Activated CD8-positive, alpha-beta memory T cell treated with anti-CD3 and anti-CD28 coated beads for 36 hours (primary cell): ENCODE measurements at regions not wholly inside any gene's neighbourhood (a gene's known extent, or its start where the extent isn't known, plus 50 kb on each side); places are given as distances from the start of the nearest gene placed in this dataset.

ENCODE experiments used
- CTCF ChIA-PET: fragments of 350-600 bp; sonication (Branson Sonifier 250); formaldehyde crosslinking; loops from one replicate; lab custom pipeline; 2021; ENCODE audit warnings: antibody characterized with exemption; lab: Charles Lee
- POLR2A ChIA-PET: fragments of 350-600 bp; sonication (Branson Sonifier 250); formaldehyde crosslinking; loops from one replicate; lab custom pipeline; 2021; ENCODE audit warnings: antibody characterized with exemption; lab: Charles Lee

DNA sequence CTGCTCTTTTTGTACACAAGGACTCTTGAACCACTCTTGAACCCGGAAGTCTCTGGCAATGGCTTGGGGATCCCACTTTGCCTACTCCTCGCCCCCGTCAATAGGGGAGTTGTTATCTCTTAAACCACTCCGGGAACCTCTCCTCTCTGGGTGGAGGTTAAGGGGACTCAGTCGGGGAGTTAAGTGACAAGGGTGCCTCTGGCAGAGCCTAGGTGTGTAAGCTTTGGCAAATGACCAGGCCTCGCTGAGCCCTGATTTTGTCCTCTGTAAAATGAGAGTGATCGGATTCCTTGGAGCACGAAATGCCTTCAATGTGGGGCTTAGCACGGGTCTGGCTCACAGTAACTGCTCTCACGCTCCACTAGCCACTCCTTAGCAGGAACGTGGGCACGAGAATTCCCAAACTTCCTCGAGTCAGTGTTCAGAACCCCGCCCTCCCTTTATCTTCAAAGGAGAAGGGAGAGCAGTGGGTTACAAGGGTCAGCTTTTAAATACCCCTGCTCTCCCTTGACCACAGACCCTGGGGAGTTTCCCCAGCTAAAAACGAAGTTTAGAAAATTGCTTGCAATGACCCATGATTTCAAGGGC, 193.3 kb downstream of the KATNAL1 start:
- CTCF ChIA-PET: interaction anchor here (0.6 to 4.4 kb wide), 11 partner anchors 9 to 639 kb away, joined by 3 to 40 read pairs (median 7); no protein-coding TSS in a partner anchor
- POLR2A ChIA-PET: interaction anchor here (0.5 to 1.2 kb wide), 4 partner anchors 257 to 358 kb away, joined by 3 to 14 read pairs (median 4); no protein-coding TSS in a partner anchor

- ChIA-PET POLR2A (interaction anchor here (0.6 to 1.2 kb wide), 3 partner anchors 294 to 357 kb away, joined by 4 to 14 read pairs (median 4); no protein-coding TSS in a partner anchor), CTCF (interaction anchor here (0.6 to 4.4 kb wide), 12 partner anchors 16 to 638 kb away, joined by 3 to 40 read pairs (median 4); no protein-coding TSS in a partner anchor)
Measured at GRCh38 chr13:30113551-30113950, 193.8 kb downstream of the KATNAL1 start.

DNA sequence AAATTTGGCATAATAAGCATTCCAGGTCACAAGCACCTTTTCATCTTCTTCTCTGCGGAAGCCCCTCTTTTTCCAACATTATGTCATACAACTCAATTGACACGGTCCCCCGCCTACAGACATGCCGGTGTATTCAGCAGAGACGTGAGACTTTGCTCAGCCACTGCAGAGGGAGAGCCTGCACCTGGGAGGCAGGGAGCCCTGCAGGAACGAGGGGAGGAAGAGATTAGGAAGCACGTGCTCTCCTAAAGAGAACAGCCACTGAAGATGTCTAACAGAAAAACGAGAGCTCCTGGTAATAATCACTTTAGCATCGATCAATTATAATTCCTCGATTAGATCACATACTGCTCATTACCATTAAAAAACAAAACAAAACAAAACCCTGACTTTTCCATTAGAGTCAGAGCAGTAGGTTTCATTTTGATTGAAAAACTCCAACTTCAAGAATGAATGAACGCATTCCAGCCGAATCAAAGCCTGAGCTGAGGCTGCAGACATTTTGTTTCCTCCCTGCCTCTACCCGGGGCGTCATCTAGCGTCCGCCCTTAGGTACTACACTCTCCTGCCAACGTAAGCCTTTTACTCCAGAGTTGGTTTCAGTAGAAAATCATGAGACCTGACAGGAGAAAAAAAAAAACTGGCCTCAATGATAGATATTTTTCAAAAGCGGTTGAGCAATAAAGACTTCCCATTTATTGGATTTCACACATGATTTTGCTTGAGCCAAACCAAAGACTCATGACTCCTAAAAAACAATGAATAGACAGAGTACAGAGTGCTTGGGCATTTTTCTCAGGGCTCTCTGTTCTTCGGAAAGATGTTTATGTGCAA, 194.5 kb downstream of the KATNAL1 start:
- ChIA-PET POLR2A (interaction anchor here (0.7 to 1.2 kb wide), 2 partner anchors 256 to 356 kb away, joined by 3 to 14 read pairs; no protein-coding TSS in a partner anchor), CTCF (interaction anchor here (0.8 to 4.4 kb wide), 14 partner anchors 8 to 605 kb away, joined by 3 to 40 read pairs (median 3); no protein-coding TSS in a partner anchor)

DNA sequence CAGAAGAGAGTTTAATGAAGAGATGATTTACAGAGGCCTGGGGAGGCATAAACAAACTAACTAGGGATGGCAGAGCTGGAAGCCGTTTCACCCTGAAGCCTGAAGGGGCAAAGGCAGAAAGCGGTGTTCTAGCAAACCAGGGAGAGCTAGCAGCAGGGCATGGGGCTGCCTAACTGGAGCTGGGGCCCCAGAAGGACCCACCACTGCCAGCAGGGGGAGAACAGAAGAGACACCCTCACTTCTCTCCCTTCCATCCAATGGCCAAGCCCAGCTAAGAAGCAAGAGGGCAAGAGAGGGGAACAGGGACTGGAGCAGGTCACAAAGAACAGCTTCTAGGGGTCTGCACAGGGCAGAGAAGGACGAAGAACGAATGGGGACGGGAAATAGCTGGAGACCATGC, 195.5 kb downstream of the KATNAL1 start:
- CTCF ChIA-PET: interaction anchor here (1.1 to 3.7 kb wide), 6 partner anchors 13 to 341 kb away, joined by 3 to 22 read pairs (median 5); no protein-coding TSS in a partner anchor
- POLR2A ChIA-PET: no interaction called here

DNA sequence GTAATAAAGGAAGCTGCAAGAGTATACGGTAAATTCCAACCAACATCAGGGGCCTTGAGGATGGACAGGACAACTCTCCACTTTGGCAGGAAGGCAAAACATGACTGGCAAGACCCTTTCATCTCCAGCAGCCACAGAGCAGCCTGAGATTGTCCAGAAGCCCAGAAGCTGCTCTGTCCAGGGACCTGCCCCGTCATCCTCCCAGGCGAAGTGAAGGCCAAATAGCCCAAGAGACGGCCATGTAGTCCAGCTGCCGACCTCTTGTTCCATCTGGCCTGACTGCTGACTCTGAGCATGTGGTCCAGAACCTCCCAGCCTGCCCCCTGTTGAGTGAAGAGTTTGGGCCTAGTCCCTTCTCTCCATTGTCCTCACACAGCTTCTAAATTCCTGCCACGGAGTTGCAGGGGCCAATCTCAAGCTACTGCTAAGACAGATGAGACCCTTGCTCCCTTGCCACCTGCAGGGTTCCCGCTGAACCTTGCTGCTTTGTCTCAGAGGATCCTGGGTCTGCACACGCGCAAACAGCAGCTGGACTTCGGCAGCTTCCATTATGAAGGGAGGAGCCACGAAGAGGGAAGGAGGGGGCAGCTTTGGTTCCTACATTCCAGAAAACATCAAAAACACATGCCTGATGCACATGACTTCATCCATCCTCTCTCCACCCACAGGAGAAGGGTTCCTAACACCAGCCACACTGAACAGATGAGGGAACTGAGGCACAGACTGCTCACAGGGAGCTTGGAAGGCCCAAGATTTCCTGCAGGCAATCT, 196.9 kb downstream of the KATNAL1 start:
- ChIA-PET POLR2A (no interaction called here), CTCF (interaction anchor here (1.7 to 2.0 kb wide), 2 partner anchors 339 kb away, joined by 6 to 7 read pairs; no protein-coding TSS in a partner anchor)

- CTCF ChIA-PET: interaction anchor here (0.9 to 2.0 kb wide), 2 partner anchors 338 to 510 kb away, joined by 3 to 6 read pairs; no protein-coding TSS in a partner anchor
- POLR2A ChIA-PET: no interaction called here
Measured at GRCh38 chr13:30109471-30110135, 197.7 kb downstream of the KATNAL1 start.

DNA sequence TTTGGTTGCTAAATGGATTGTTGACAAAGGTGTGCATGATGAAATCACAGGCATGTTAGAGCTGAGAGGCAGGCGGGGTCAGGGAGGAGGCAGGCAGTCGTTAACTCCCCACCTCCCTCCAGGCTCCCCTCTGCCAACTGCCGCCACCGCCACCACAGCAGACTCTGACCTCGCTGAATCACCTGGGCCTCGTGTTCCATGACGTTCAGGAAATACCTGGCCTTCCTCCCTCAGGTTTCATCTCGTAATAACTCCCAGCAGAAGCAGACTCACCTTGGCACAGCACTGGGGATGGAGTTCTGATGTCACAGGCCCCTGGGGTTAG, 198.5 kb downstream of the KATNAL1 start:
- ChIA-PET CTCF (interaction anchor here (0.9 to 2.0 kb wide), 2 partner anchors 337 to 510 kb away, joined by 3 to 6 read pairs; no protein-coding TSS in a partner anchor), POLR2A (no interaction called here)

- ChIA-PET POLR2A (no interaction called here), CTCF (interaction anchor here (2.0 kb wide), 1 partner anchor 337 kb away, joined by 6 read pairs; no protein-coding TSS in a partner anchor)
Measured at GRCh38 chr13:30108216-30108912, 199.0 kb downstream of the KATNAL1 start.

- POLR2A ChIA-PET: no interaction called here
- CTCF ChIA-PET: interaction anchor here (0.9 kb wide), 1 partner anchor 8 kb away, joined by 3 read pairs; no protein-coding TSS in a partner anchor
Measured at GRCh38 chr13:30107521-30108136, 199.7 kb downstream of the KATNAL1 start.

GRCh38 chr13:30107121-30107520, 200.2 kb downstream of the KATNAL1 start:
- CTCF ChIA-PET: interaction anchor here (0.9 kb wide), 1 partner anchor 8 kb away, joined by 3 read pairs; no protein-coding TSS in a partner anchor
- POLR2A ChIA-PET: no interaction called here

GRCh38 chr13:30105381-30105780, 202.0 kb downstream of the KATNAL1 start:
- ChIA-PET CTCF (interaction anchor here (1.5 kb wide), 1 partner anchor 10 kb away, joined by 3 read pairs; no protein-coding TSS in a partner anchor), POLR2A (interaction anchor here (0.6 kb wide), 1 partner anchor 219 kb away, joined by 3 read pairs; no protein-coding TSS in a partner anchor)

DNA sequence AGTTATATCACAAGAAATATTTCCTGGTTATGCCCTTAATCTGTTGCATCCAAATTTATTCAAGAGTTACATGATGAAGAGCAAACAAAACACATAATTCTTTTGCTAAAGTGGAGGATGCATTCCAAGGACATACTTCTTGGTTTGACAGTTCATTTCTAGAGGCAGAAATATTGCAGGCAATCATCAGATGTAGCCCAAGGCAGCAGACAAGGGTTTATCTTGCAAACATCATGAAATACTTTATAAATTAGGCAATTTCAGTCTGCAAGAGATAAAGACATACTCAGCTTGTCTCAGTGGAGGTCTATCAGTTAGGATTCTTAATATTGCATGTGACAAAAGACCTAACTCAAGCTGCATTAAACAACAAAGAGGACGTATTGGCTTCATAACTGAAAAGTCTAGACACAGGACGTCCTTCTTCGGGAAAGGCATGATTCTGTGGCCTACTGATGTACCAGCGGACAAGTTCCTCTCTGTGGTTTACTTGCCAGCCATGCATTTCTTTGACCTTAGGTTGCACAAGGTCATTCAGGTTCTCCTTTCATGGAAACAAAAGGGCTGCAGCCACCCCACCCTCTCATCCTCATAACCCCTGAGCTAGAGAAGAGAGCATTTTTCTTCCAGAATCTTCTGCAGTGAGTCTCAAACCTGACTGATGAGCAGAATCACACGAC, 204.1 kb downstream of the KATNAL1 start:
- ChIA-PET CTCF (no interaction called here), POLR2A (no interaction called here)

- CTCF ChIA-PET: interaction anchor here (1.2 kb wide), 1 partner anchor 592 kb away, joined by 3 read pairs; no protein-coding TSS in a partner anchor
- POLR2A ChIA-PET: no interaction called here
Measured at GRCh38 chr13:30100226-30100625, 207.1 kb downstream of the KATNAL1 start.

DNA sequence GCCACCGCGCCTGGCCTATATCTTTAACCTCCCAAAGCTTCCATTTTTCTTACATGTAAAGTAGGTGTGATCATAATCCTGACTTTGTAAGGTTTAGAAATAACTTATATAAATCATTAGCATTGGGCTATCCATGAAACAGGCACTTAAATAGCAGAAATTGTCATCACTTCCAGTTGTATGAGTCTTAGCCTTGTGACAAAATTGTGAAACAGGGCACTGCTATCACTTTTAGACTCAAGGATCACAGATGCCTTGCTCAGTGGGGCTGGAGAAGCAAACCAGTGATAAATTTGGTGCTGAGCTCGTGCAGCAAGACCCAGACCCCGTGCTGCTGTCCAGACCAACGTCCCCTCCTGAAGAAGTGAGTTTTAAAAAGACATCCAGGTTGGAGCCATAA, 209.7 kb downstream of the KATNAL1 start:
- POLR2A ChIA-PET: interaction anchor here (0.6 kb wide), 2 partner anchors 133 to 306 kb away, joined by 3 read pairs; no protein-coding TSS in a partner anchor

DNA sequence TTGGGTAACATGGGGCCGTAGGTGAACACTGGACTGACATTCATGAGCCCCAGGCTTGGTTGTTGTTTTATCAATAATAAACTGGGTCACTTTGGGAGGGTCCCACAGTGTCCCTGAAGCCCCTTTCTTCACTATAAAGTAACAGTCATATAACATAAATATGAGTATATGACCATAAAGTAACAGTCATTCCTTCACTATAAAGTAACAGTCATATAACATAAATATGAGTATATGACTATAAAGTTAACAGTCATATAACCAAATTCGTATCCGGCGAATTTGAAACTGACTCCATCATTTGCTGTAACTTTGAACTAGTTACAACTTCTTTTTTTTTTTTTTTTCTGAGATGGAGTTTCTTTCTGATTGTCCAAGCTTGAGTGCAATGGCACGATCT, 210.3 kb downstream of the KATNAL1 start:
- ChIA-PET POLR2A (interaction anchor here (0.6 kb wide), 2 partner anchors 134 to 305 kb away, joined by 3 read pairs; no protein-coding TSS in a partner anchor), CTCF (interaction anchor here (1.0 kb wide), 1 partner anchor 16 kb away, joined by 3 read pairs; no protein-coding TSS in a partner anchor)

More for the DNA sequence above, 209.7 kb downstream of the KATNAL1 start:
- CTCF ChIA-PET: interaction anchor here (1.0 kb wide), 1 partner anchor 15 kb away, joined by 3 read pairs; no protein-coding TSS in a partner anchor

DNA sequence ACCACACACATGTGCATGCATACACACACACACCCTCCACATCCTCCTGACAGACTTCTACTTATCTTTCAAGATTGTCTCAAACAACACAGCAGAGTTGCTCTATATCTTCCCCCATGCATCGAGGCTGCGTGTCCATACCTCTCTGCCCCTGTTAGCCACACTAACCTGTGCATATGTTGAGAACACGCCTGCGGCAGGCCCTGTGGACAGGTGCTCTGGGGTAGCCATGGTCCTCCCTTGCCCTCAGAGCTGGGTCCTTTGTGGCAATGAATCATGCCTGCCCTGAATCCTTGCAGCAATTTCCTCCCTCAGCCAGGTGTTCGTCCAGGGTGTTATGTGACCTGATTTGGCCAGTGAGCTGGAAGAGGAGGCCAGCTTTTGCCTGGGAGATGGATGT, 213.3 kb downstream of the KATNAL1 start:
- POLR2A ChIA-PET: no interaction called here
- CTCF ChIA-PET: no interaction called here
